K562 (cell line): ENCODE measurements at regions not wholly inside any gene's neighbourhood (a gene's known extent, or its start where the extent isn't known, plus 50 kb on each side); places are given as distances from the start of the nearest gene placed in this dataset.

ENCODE experiments used
- ATAC-seq: fragments of 200-7000 bp; cut with Tn5 transposase; 3 replicates; pipeline ENCODE4 v1.9.1; 2020; ENCODE audit warnings: moderate library complexity
- BruUV-seq: library from RNA; stranded (reverse); fragments of 400-500 nt; replicated peaks from 2 replicates; lab custom pipeline; 2021; lab: Mats Ljungman, UMichigan
- CTCF ChIA-PET: fragments of 300-600 bp; formaldehyde crosslinking; extraction: SDS; loops from one replicate; lab custom pipeline; 2021; ENCODE audit warnings: low intra/inter-chr PET ratio; lab: Yijun Ruan, JAX
- POLR2A ChIA-PET: fragments of 300-600, 350-650 bp; sonication (Branson Sonifier 250); formaldehyde crosslinking; extraction: SDS; loops from one replicate; lab custom pipeline; 2021; ENCODE audit warnings: antibody characterized with exemption, inconsistent platforms; lab: Yijun Ruan, JAX
- DNase-seq, 4 experiments: peaks; one replicate each; pipeline versions ENCODE4 v3.0.0 to v3.0.0-alpha.2; 2011 to 2018; ENCODE audit warnings: low spot score in 3 of 4, mixed read lengths in 3 of 4; ENCODE audit errors: extremely low read depth in 1 of 4
- FAIRE-seq: peaks from 2 replicates; lab custom pipeline; 2011; peaks lifted over from hg19 to GRCh38; lab: Jason Lieb, UNC
- H2AFZ ChIP-seq: 2 replicates; pipeline ENCODE4 v1.6.0; 2011; ENCODE audit warnings: low read depth, low read length, control low read depth, inconsistent platforms
- H3K27ac ChIP-seq: fragments of 200-600 bp; 3 replicates; pipeline ENCODE4 v1.8.0; 2011; ENCODE audit warnings: low read depth, mild to moderate bottlenecking, control low read depth, inconsistent platforms, low read length, moderate library complexity, mixed read lengths; ENCODE audit errors: extremely low read depth
- H3K27me3 ChIP-seq, 2 experiments: fragments of 300-600 bp in 1 of 2; 2 replicates in 1 of 2; 3 replicates in 1 of 2; pipeline versions ENCODE4 v1.6.0 to v1.8.0; 2011; ENCODE audit warnings: inconsistent platforms in 2 of 2, low read length in 2 of 2, mild to moderate bottlenecking in 1 of 2, mixed read lengths in 1 of 2, moderate library complexity in 1 of 2; ENCODE audit not compliant: control insufficient read depth in 2 of 2, insufficient read depth in 2 of 2
- H3K36me3 ChIP-seq: fragments of 300-600 bp; 3 replicates; pipeline ENCODE4 v1.8.0; 2011; ENCODE audit warnings: mild to moderate bottlenecking, low read length, inconsistent platforms; ENCODE audit not compliant: control insufficient read depth, insufficient read depth
- H3K4me1 ChIP-seq, 2 experiments: fragments of 200-600 bp in 1 of 2; replicated peaks in 1 of 2; 2 replicates in 1 of 2; 3 replicates in 1 of 2; pipeline versions ENCODE4 v1.5.1 to v1.8.0; 2011; ENCODE audit warnings: inconsistent platforms in 2 of 2, low read length in 2 of 2, mild to moderate bottlenecking in 1 of 2, mixed read lengths in 1 of 2, moderate library complexity in 1 of 2; ENCODE audit not compliant: control insufficient read depth in 2 of 2, insufficient read depth in 2 of 2
- H3K4me2 ChIP-seq: 2 replicates; pipeline ENCODE4 v1.6.1; 2011; ENCODE audit warnings: low read length, control low read depth, inconsistent platforms, mixed read lengths; ENCODE audit not compliant: insufficient read depth
- H3K4me3 ChIP-seq: fragments of 200-600 bp; sonication (generic), shearing (Covaris generic); 2 replicates; pipeline ENCODE4 v1.5.1; 2016; ENCODE audit warnings: control low read depth, inconsistent platforms
- H3K79me2 ChIP-seq: fragments of 200-600 bp; 3 replicates; pipeline ENCODE4 v1.8.0; 2011; ENCODE audit warnings: low read length, inconsistent platforms; ENCODE audit not compliant: control insufficient read depth, insufficient read depth
- H3K9ac ChIP-seq, 2 experiments: 2 replicates each; pipeline versions ENCODE4 v1.6.0 to v1.6.1; 2011; ENCODE audit warnings: low read depth in 2 of 2, low read length in 2 of 2, control low read depth in 1 of 2, inconsistent platforms in 1 of 2, mild to moderate bottlenecking in 1 of 2, mixed read lengths in 1 of 2; ENCODE audit not compliant: insufficient read depth in 1 of 2
- H3K9me1 ChIP-seq: one replicate; pipeline ENCODE4 v1.6.0; 2011; ENCODE audit warnings: inconsistent platforms, mild to moderate bottlenecking, low read length, moderate library complexity; ENCODE audit not compliant: control insufficient read depth, insufficient read depth
- H3K9me3 ChIP-seq: replicated peaks from 2 replicates; pipeline ENCODE4 v1.5.1; 2011; ENCODE audit warnings: low read depth, low read length, inconsistent platforms; ENCODE audit not compliant: control insufficient read depth, insufficient read depth
- H4K20me1 ChIP-seq: replicated peaks from 2 replicates; pipeline ENCODE4 v1.6.1; 2011; ENCODE audit warnings: low read length, inconsistent platforms, mixed read lengths; ENCODE audit not compliant: control insufficient read depth, insufficient read depth
- BCLAF1 ChIP-seq, 2 experiments: fragments of 450-650 bp in 1 of 2; IDR thresholded peaks; 2 replicates each; pipeline ENCODE4 v1.6.1; 2011 to 2017; ENCODE audit warnings: low read depth in 2 of 2, antibody characterized with exemption in 1 of 2, borderline replicate concordance in 1 of 2, low read length in 1 of 2, mild to moderate bottlenecking in 1 of 2, mixed read lengths in 1 of 2; ENCODE audit not compliant: control insufficient read depth in 1 of 2
- CEBPZ ChIP-seq: fragments of 150-350 bp; IDR thresholded peaks from 2 replicates; pipeline ENCODE4 v1.6.1; 2014; ENCODE audit warnings: low read depth, mild to moderate bottlenecking, low read length, borderline replicate concordance
- DMBX1 ChIP-seq: fragments of 250-450 bp; sonication (Bioruptor Pico); IDR thresholded peaks from 2 replicates; pipeline ENCODE4 v1.8.0; 2022; ENCODE audit warnings: inconsistent platforms, mild to moderate bottlenecking, moderate library complexity, borderline replicate concordance
- HDAC2 ChIP-seq: fragments of 450-650 bp; IDR thresholded peaks from 2 replicates; pipeline ENCODE4 v1.6.1; 2016; ENCODE audit warnings: mild to moderate bottlenecking
- JUNB ChIP-seq: fragments of 450-650 bp; formaldehyde crosslinking; conservative IDR thresholded peaks from 2 replicates; pipeline ENCODE4 v1.4.0; 2020; ENCODE audit warnings: mild to moderate bottlenecking
- NFIC ChIP-seq: fragments of 450-650 bp; IDR thresholded peaks from 2 replicates; pipeline ENCODE4 v1.6.1; 2017; ENCODE audit warnings: mild to moderate bottlenecking, inconsistent platforms
- PML ChIP-seq: IDR thresholded peaks from 2 replicates; pipeline ENCODE4 v1.6.1; 2012; ENCODE audit warnings: low read length, inconsistent platforms
- PYGO2 ChIP-seq: fragments of 450-650 bp; IDR thresholded peaks from 2 replicates; pipeline ENCODE4 v1.6.1; 2016; ENCODE audit warnings: mild to moderate bottlenecking, missing genetic modification characterization, moderate library complexity, missing compliant biosample characterization
- RNF219 ChIP-seq: fragments of 250-450 bp; sonication (Bioruptor Pico); IDR thresholded peaks from 2 replicates; pipeline ENCODE4 v1.5.0; 2022; ENCODE audit warnings: mild to moderate bottlenecking
- SMARCA4 ChIP-seq: fragments of 450-650 bp; IDR thresholded peaks from 2 replicates; pipeline ENCODE4 v1.6.1; 2016
- TAF15 ChIP-seq: fragments of 200-400 bp; formaldehyde crosslinking; IDR thresholded peaks from 2 replicates; pipeline ENCODE4 v1.6.1; 2017; ENCODE audit warnings: mild to moderate bottlenecking, low read depth, low read length, moderate library complexity
- VEZF1 ChIP-seq: fragments of 200-800 bp; sonication (Bioruptor generic); IDR thresholded peaks from 2 replicates; pipeline ENCODE4 v1.6.1; 2017; ENCODE audit warnings: missing genetic modification characterization, missing compliant biosample characterization
- ZFX ChIP-seq: sonication (generic); formaldehyde crosslinking; IDR thresholded peaks from 2 replicates; pipeline ENCODE4 v1.8.0; 2022; ENCODE audit warnings: mild to moderate bottlenecking, missing genetic modification reagents, moderate library complexity
- ZNF12 ChIP-seq: sonication (generic); formaldehyde crosslinking; IDR thresholded peaks from 2 replicates; pipeline ENCODE4 v1.4.0; 2020; ENCODE audit warnings: mild to moderate bottlenecking, missing genetic modification reagents
- WGBS: fragments of 100-300 bp; shearing (Covaris generic); methylation state at CpG from one replicate; pipeline ENCODE4 v1.1.6; 2016; ENCODE audit warnings: low coverage, mixed read lengths; ENCODE audit not compliant: insufficient coverage; ENCODE audit errors: missing lambda C conversion rate; 5-methylcytosine and 5-hydroxymethylcytosine counted together
- in situ Hi-C: fragments of 300-500 bp; cut with MboI; formaldehyde crosslinking; loops from 4 replicates; pipeline ENCODE4 v1.15.0; 2018; ENCODE audit warnings: inconsistent platforms, mixed read lengths
- intact Hi-C: fragments of 100-400 bp; cut with micrococcal nuclease; formaldehyde crosslinking; loops from 2 replicates; pipeline ENCODE4 v1.14.2; 2022

- Histone ChIP-seq H3K9me3 (no peaks in the 10 kb centered on the region), H3K27ac (no peak overlapping the region), H3K27me3 (no peaks in the 10 kb centered on the region), H3K79me2 (no peaks in the 10 kb centered on the region), H2AFZ (no peak overlapping the region), H3K9me1 (no peaks in the 10 kb centered on the region), H3K4me1 (no peaks in the 10 kb centered on the region), H3K4me2 (no peak overlapping the region), H4K20me1 (no peaks in the 10 kb centered on the region), H3K4me3 (no peak overlapping the region), H3K9ac (no peak overlapping the region), H3K36me3 (no peaks in the 10 kb centered on the region)
- POLR2A ChIA-PET = no interaction called here
- no peak for DNase-seq
- ATAC-seq = no peak
- no peak for FAIRE-seq
- intact Hi-C loops = no loop called here
- 0% methylated on average over 3 of the region's 3 CpGs for WGBS
- BruUV-seq = no TSS peak
- in situ Hi-C loops = no loop called here
- CTCF ChIA-PET = no interaction called here
- no peak for TF ChIP-seq JUNB (CRISPR knock-in tag)
- no peak for TF ChIP-seq VEZF1 (CRISPR knock-in tag)
- TF ChIP-seq ZNF12 = no peak
- TF ChIP-seq DMBX1 (CRISPR knock-in tag) = no peak
- TF ChIP-seq TAF15 = no peak
- TF ChIP-seq SMARCA4 = no peak
- TF ChIP-seq RNF219 (CRISPR knock-in tag) = no peak
- TF ChIP-seq ZFX = no peak
- TF ChIP-seq PYGO2 = no peak
- TF ChIP-seq CEBPZ = no peak
- no peak for TF ChIP-seq HDAC2
- no peak for TF ChIP-seq NFIC
- TF ChIP-seq PML = no peak
- no peak for TF ChIP-seq BCLAF1 (IDR thresholded peaks at IDR 0.05; ENCODE audit: borderline replicate concordance in 1 of 2, control insufficient read depth in 1 of 2, low read depth in 2 of 2, low read length in 1 of 2)
Measured at GRCh38 chr15:37339856-37340255, 239.5 kb upstream of the MEIS2 start.
